Caco-2 (cell line): ENCODE measurements at regions not wholly inside any gene's neighbourhood (a gene's known extent, or its start where the extent isn't known, plus 50 kb on each side); places are given as distances from the start of the nearest gene placed in this dataset.

Experiments
- BruUV-seq: library from RNA; stranded (reverse); fragments of 400-500 nt; replicated peaks from 2 replicates; lab custom pipeline; 2021; lab: Mats Ljungman, UMichigan
- CTCF ChIA-PET: fragments of 300-600 bp; sonication (Branson Sonifier 250); formaldehyde crosslinking; loops from one replicate; lab custom pipeline; 2022; ENCODE audit warnings: antibody characterized with exemption; lab: Charles Lee
- POLR2A ChIA-PET: fragments of 300-600 bp; sonication (Branson Sonifier 250); formaldehyde crosslinking; loops from one replicate; lab custom pipeline; 2022; ENCODE audit warnings: antibody characterized with exemption; lab: Charles Lee
- DNase-seq, 2 experiments: peaks; one replicate each; pipeline versions ENCODE4 v3.0.0 to v3.0.0-alpha.2; 2020 to 2022
- H3K27me3 ChIP-seq: replicated peaks from 2 replicates; pipeline ENCODE4 v1.6.0; 2011; ENCODE audit warnings: low read length; ENCODE audit not compliant: control insufficient read depth, insufficient read depth
- H3K36me3 ChIP-seq: 2 replicates; pipeline ENCODE4 v1.5.1; 2011; ENCODE audit warnings: low read length; ENCODE audit not compliant: control insufficient read depth, insufficient read depth
- H3K4me1 ChIP-seq: fragments of 250-450 bp; sonication (Bioruptor Pico); 2 replicates; pipeline ENCODE4 v1.5.1; 2020; ENCODE audit warnings: mild to moderate bottlenecking
- H3K4me3 ChIP-seq: 2 replicates; pipeline ENCODE4 v1.5.1; 2011; ENCODE audit warnings: low read depth, mild to moderate bottlenecking, control low read depth, low read length
- H3K9me3 ChIP-seq: fragments of 250-450 bp; sonication (Bioruptor Pico); 2 replicates; pipeline ENCODE4 v1.5.1; 2020; ENCODE audit warnings: mild to moderate bottlenecking, moderate library complexity
- H3K27ac Mint-ChIP-seq: one replicate; pipeline ENCODE4 v1.8.0; 2022; ENCODE audit warnings: mixed read lengths; ENCODE audit not compliant: unreplicated experiment
- H3K27me3 Mint-ChIP-seq: one replicate; pipeline ENCODE4 v1.8.0; 2022; ENCODE audit warnings: mixed read lengths; ENCODE audit not compliant: insufficient read depth, unreplicated experiment
- H3K36me3 Mint-ChIP-seq: one replicate; pipeline ENCODE4 v1.8.0; 2022; ENCODE audit warnings: mild to moderate bottlenecking, mixed read lengths; ENCODE audit not compliant: insufficient read depth, unreplicated experiment
- H3K4me1 Mint-ChIP-seq: one replicate; pipeline ENCODE4 v1.8.0; 2022; ENCODE audit warnings: low read depth, mixed read lengths; ENCODE audit not compliant: unreplicated experiment
- H3K4me3 Mint-ChIP-seq: one replicate; pipeline ENCODE4 v1.8.0; 2022; ENCODE audit warnings: mild to moderate bottlenecking, moderate library complexity, mixed read lengths; ENCODE audit not compliant: unreplicated experiment
- H3K9me3 Mint-ChIP-seq: one replicate; pipeline ENCODE4 v1.8.0; 2022; ENCODE audit warnings: mixed read lengths; ENCODE audit not compliant: unreplicated experiment
- intact Hi-C: fragments of 100-400 bp; cut with micrococcal nuclease; formaldehyde crosslinking; loops from one replicate; pipeline ENCODE4 v1.10.0; 2022; ENCODE audit not compliant: unreplicated experiment
- TF ChIP-seq, protein P1 (sequence below), 2 experiments: fragments of 200-600 bp in 1 of 2; IDR thresholded peaks; 1 replicate in 1 of 2; 2 replicates in 1 of 2; pipeline versions ENCODE4 v1.5.1 to v1.8.0; 2011 to 2022; ENCODE audit warnings: antibody characterized with exemption in 1 of 2, control low read depth in 1 of 2, inconsistent platforms in 1 of 2, low read depth in 1 of 2, low read length in 1 of 2, mild to moderate bottlenecking in 1 of 2, moderate library complexity in 1 of 2; ENCODE audit not compliant: insufficient read depth in 1 of 2, severe bottlenecking in 1 of 2, unreplicated experiment in 1 of 2

DNA sequence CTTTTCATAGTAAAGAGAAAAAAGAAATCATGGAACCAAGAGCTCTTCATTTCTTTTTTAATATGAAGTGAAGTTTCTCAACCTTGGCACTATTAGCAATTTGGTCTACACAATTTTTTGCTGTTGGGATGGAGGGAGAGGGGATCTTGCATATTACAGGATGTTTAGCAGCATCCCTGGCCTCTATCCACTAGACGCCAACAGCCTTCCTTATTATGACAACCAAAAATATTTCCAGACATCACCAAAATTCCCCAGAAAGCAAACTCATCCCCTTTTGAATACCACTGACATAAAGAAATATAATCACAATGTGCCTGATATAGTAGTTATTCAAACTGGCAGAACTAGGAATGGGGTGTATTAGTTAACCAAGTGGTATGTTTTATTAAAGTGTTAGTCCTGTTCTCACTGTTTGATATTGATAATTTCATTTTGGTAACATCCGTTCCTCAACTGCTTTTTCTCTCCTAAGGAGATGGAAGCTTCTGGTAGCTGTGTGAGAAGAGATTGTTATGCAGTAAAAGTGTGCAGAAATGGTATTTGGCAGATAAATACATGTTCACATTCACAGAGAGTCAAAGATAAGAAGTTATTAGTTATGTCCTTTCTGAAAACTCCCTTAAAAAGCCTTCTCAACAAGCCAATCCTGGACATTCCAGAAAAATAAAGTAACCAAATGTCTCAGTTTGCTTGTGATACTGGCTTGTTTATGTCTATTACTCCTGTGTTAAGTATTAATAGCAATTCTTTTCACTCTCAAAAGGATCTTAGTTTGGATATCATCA, 699.9 kb downstream of the C12orf50 start:
- H3K36me3 ChIP-seq: no peaks in the 10 kb centered on the region
- Mint-ChIP-seq H3K36me3 (no peaks in the 10 kb centered on the region), H3K9me3 (no peaks in the 10 kb centered on the region), H3K4me1 (no peaks in the 10 kb centered on the region), H3K27me3 (no peaks in the 10 kb centered on the region), H3K27ac (no peak overlapping the region), H3K4me3 (no peak overlapping the region)
- no peak for DNase-seq
- CTCF ChIA-PET: no interaction called here
- H3K4me3 ChIP-seq: no peak overlapping the region
- H3K27me3 ChIP-seq: no peaks in the 10 kb centered on the region
- H3K4me1 ChIP-seq: no peaks in the 10 kb centered on the region
- BruUV-seq: no TSS peak
- intact Hi-C loops: no loop called here
- H3K9me3 ChIP-seq: no peaks in the 10 kb centered on the region
- POLR2A ChIA-PET: no interaction called here
- TF ChIP-seq, protein P1, sequence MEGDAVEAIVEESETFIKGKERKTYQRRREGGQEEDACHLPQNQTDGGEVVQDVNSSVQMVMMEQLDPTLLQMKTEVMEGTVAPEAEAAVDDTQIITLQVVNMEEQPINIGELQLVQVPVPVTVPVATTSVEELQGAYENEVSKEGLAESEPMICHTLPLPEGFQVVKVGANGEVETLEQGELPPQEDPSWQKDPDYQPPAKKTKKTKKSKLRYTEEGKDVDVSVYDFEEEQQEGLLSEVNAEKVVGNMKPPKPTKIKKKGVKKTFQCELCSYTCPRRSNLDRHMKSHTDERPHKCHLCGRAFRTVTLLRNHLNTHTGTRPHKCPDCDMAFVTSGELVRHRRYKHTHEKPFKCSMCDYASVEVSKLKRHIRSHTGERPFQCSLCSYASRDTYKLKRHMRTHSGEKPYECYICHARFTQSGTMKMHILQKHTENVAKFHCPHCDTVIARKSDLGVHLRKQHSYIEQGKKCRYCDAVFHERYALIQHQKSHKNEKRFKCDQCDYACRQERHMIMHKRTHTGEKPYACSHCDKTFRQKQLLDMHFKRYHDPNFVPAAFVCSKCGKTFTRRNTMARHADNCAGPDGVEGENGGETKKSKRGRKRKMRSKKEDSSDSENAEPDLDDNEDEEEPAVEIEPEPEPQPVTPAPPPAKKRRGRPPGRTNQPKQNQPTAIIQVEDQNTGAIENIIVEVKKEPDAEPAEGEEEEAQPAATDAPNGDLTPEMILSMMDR (IDR thresholded peaks at IDR 0.05; ENCODE audit: insufficient read depth in 1 of 2, low read depth in 1 of 2, low read length in 1 of 2, severe bottlenecking in 1 of 2, unreplicated experiment in 1 of 2): no peak

DNA sequence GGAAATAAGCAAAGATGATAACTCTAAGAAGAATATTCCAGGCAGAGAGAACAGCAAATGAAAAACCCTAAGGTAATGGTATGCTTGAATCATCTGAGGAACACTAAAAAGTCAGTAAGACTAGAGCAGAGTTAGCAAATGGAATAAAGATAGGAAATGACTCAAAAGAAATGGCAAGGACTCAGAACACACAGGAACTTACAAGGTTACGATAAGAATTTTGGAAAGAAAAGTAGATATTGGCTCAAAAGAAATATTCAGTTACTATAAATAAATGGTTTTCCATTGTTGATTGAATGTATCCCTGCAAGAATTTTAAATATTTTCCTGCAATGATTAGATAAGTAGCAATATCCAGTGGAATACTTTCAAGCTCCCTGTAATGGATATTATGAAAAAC, 705.8 kb downstream of the C12orf50 start:
- Histone ChIP-seq H3K4me1 (no peaks in the 10 kb centered on the region), H3K4me3 (no peak overlapping the region), H3K36me3 (no peaks in the 10 kb centered on the region), H3K9me3 (no peaks in the 10 kb centered on the region), H3K27me3 (no peaks in the 10 kb centered on the region)
- Mint-ChIP-seq H3K9me3 (no peaks in the 10 kb centered on the region), H3K27ac (no peak overlapping the region), H3K36me3 (no peaks in the 10 kb centered on the region), H3K27me3 (no peaks in the 10 kb centered on the region), H3K4me3 (no peak overlapping the region), H3K4me1 (no peaks in the 10 kb centered on the region)
- BruUV-seq: no TSS peak
- TF ChIP-seq, protein P1 (IDR thresholded peaks at IDR 0.05; ENCODE audit: insufficient read depth in 1 of 2, low read depth in 1 of 2, low read length in 1 of 2, severe bottlenecking in 1 of 2, unreplicated experiment in 1 of 2): no peak
- intact Hi-C loops: no loop called here
- no peak for DNase-seq
- POLR2A ChIA-PET: no interaction called here
- CTCF ChIA-PET: no interaction called here

DNA sequence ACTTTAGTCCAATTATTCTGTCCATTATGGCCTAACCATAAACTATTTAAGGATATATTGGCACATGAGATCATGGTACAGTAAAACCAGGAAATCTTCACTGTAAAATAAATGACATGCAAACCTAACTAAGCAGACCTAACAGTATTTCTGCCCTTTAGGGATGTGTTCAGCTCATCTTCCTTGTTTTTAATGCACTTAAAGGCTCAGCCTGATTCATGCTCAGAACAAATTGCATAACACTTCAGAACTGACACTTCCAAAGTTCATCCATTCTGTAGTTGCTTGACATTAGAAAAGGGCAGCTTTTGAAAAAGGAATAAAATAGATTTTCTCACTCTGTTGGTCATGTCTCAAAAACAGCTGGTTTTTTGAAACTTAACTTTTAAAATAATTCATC, 708.5 kb downstream of the C12orf50 start:
- no peak overlapping the region for H3K4me3 ChIP-seq
- DNase-seq: no peak
- CTCF ChIA-PET: no interaction called here
- BruUV-seq: no TSS peak
- intact Hi-C loops: no loop called here
- H3K4me1 Mint-ChIP-seq: no peaks in the 10 kb centered on the region
- H3K36me3 ChIP-seq: no peaks in the 10 kb centered on the region
- no peaks in the 10 kb centered on the region for H3K27me3 ChIP-seq
- no peaks in the 10 kb centered on the region for H3K9me3 Mint-ChIP-seq
- no peaks in the 10 kb centered on the region for H3K27me3 Mint-ChIP-seq
- no peaks in the 10 kb centered on the region for H3K36me3 Mint-ChIP-seq
- POLR2A ChIA-PET: no interaction called here
- TF ChIP-seq, protein P1 (IDR thresholded peaks at IDR 0.05; ENCODE audit: insufficient read depth in 1 of 2, low read depth in 1 of 2, low read length in 1 of 2, severe bottlenecking in 1 of 2, unreplicated experiment in 1 of 2): no peak
- H3K4me1 ChIP-seq: no peaks in the 10 kb centered on the region
- no peak overlapping the region for H3K27ac Mint-ChIP-seq
- no peak overlapping the region for H3K4me3 Mint-ChIP-seq
- no peaks in the 10 kb centered on the region for H3K9me3 ChIP-seq
